WTC11 (cell line): ENCODE measurements at regions not wholly inside any gene's neighbourhood (a gene's known extent, or its start where the extent isn't known, plus 50 kb on each side); places are given as distances from the start of the nearest gene placed in this dataset.

ENCODE experiments used
- ATAC-seq: fragments of 200-7000 bp; cut with Tn5 transposase; 2 replicates; pipeline ENCODE4 v1.10.0; 2021; ENCODE audit warnings: mild to moderate bottlenecking, moderate library complexity
- CTCF ChIA-PET: fragments of 300-600 bp; sonication (Branson Sonifier 250); formaldehyde crosslinking; loops from one replicate; lab custom pipeline; 2021; ENCODE audit warnings: antibody characterized with exemption; lab: Charles Lee
- POLR2A ChIA-PET: fragments of 350-600 bp; sonication (Branson Sonifier 250); formaldehyde crosslinking; loops from one replicate; lab custom pipeline; 2021; ENCODE audit warnings: antibody characterized with exemption; lab: Charles Lee
- DNase-seq: peaks from one replicate; pipeline ENCODE4 v3.0.0; 2021; ENCODE audit warnings: low spot score
- H3K27ac Mint-ChIP-seq: 2 replicates; pipeline ENCODE4 v1.8.0; 2021; ENCODE audit warnings: mixed read lengths
- H3K27me3 Mint-ChIP-seq: 2 replicates; pipeline ENCODE4 v1.8.0; 2021; ENCODE audit warnings: low read depth, mild to moderate bottlenecking, moderate library complexity, mixed read lengths
- H3K36me3 Mint-ChIP-seq: 2 replicates; pipeline ENCODE4 v1.8.0; 2021; ENCODE audit warnings: mixed read lengths
- H3K4me1 Mint-ChIP-seq: 2 replicates; pipeline ENCODE4 v1.8.0; 2022; ENCODE audit warnings: mixed read lengths
- H3K4me3 Mint-ChIP-seq: 2 replicates; pipeline ENCODE4 v1.8.0; 2021; ENCODE audit warnings: mild to moderate bottlenecking, moderate library complexity, mixed read lengths
- H3K9me3 Mint-ChIP-seq: 2 replicates; pipeline ENCODE4 v1.8.0; 2021; ENCODE audit warnings: mixed read lengths
- CTCF ChIP-seq: fragments of 200-600 bp; IDR thresholded peaks from 2 replicates; pipeline ENCODE4 v1.8.0; 2022; ENCODE audit warnings: antibody characterized with exemption
- E2F1 ChIP-seq: sonication (generic); formaldehyde crosslinking; IDR thresholded peaks from 2 replicates; pipeline ENCODE4 v1.8.0; 2022; ENCODE audit warnings: mild to moderate bottlenecking, missing genetic modification reagents
- ESRRA ChIP-seq: sonication (generic); formaldehyde crosslinking; IDR thresholded peaks from 2 replicates; pipeline ENCODE4 v1.8.1; 2022; ENCODE audit warnings: mild to moderate bottlenecking, missing genetic modification reagents, borderline replicate concordance
- FOXK1 ChIP-seq: sonication (generic); formaldehyde crosslinking; IDR thresholded peaks from 2 replicates; pipeline ENCODE4 v1.8.0; 2022; ENCODE audit warnings: mild to moderate bottlenecking, moderate library complexity, missing genetic modification reagents
- HMGXB4 ChIP-seq: sonication (generic); formaldehyde crosslinking; IDR thresholded peaks from 2 replicates; pipeline ENCODE4 v1.8.1; 2023; ENCODE audit warnings: mild to moderate bottlenecking, moderate library complexity, missing genetic modification reagents
- MXD4 ChIP-seq: fragments of 250-450 bp; sonication (Bioruptor Pico); IDR thresholded peaks from 2 replicates; pipeline ENCODE4 v1.8.0; 2021; ENCODE audit warnings: mild to moderate bottlenecking, moderate library complexity, borderline replicate concordance
- NFATC4 ChIP-seq: fragments of 250-450 bp; sonication (Bioruptor Pico); IDR thresholded peaks from 2 replicates; pipeline ENCODE4 v1.9.0; 2021; ENCODE audit warnings: mild to moderate bottlenecking
- TCF7 ChIP-seq: sonication (generic); formaldehyde crosslinking; IDR thresholded peaks from 2 replicates; pipeline ENCODE4 v1.8.0; 2022; ENCODE audit warnings: mild to moderate bottlenecking, low read depth, missing genetic modification reagents, moderate library complexity
- TF ChIP-seq, protein P1 (sequence below): sonication (generic); formaldehyde crosslinking; IDR thresholded peaks from 2 replicates; pipeline ENCODE4 v1.8.0; 2023; ENCODE audit warnings: mild to moderate bottlenecking, missing genetic modification reagents
- TF ChIP-seq, protein P2 (sequence below): fragments of 250-450 bp; sonication (Bioruptor Pico); IDR thresholded peaks from 2 replicates; pipeline ENCODE4 v1.9.0; 2021; ENCODE audit warnings: mild to moderate bottlenecking
- TF ChIP-seq, protein P3 (sequence below): sonication (generic); formaldehyde crosslinking; IDR thresholded peaks from 2 replicates; pipeline ENCODE4 v1.8.0; 2023; ENCODE audit warnings: missing genetic modification reagents

GRCh38 chr16:54465063-54465462, 178.5 kb upstream of the IRX3 start:
- Mint-ChIP-seq H3K27ac (no peak overlapping the region), H3K4me3 (no peak overlapping the region), H3K27me3 (no peaks in the 10 kb centered on the region), H3K4me1 (peaks cover 23% of the 10 kb centered on the region), H3K36me3 (peaks cover 18% of the 10 kb centered on the region), H3K9me3 (peaks cover 30% of the 10 kb centered on the region)
- ATAC-seq (no peak), DNase-seq (no peak)
- POLR2A ChIA-PET = no interaction called here
- TF ChIP-seq, protein P1, sequence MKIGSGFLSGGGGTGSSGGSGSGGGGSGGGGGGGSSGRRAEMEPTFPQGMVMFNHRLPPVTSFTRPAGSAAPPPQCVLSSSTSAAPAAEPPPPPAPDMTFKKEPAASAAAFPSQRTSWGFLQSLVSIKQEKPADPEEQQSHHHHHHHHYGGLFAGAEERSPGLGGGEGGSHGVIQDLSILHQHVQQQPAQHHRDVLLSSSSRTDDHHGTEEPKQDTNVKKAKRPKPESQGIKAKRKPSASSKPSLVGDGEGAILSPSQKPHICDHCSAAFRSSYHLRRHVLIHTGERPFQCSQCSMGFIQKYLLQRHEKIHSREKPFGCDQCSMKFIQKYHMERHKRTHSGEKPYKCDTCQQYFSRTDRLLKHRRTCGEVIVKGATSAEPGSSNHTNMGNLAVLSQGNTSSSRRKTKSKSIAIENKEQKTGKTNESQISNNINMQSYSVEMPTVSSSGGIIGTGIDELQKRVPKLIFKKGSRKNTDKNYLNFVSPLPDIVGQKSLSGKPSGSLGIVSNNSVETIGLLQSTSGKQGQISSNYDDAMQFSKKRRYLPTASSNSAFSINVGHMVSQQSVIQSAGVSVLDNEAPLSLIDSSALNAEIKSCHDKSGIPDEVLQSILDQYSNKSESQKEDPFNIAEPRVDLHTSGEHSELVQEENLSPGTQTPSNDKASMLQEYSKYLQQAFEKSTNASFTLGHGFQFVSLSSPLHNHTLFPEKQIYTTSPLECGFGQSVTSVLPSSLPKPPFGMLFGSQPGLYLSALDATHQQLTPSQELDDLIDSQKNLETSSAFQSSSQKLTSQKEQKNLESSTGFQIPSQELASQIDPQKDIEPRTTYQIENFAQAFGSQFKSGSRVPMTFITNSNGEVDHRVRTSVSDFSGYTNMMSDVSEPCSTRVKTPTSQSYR (CRISPR knock-in tag) = no peak
- CTCF ChIA-PET = no interaction called here

GRCh38 chr16:54462771-54463170, 176.2 kb upstream of the IRX3 start:
- Mint-ChIP-seq H3K4me3 (no peak overlapping the region), H3K27me3 (no peaks in the 10 kb centered on the region)
- TF ChIP-seq CTCF = no peak
- TF ChIP-seq, protein P2, sequence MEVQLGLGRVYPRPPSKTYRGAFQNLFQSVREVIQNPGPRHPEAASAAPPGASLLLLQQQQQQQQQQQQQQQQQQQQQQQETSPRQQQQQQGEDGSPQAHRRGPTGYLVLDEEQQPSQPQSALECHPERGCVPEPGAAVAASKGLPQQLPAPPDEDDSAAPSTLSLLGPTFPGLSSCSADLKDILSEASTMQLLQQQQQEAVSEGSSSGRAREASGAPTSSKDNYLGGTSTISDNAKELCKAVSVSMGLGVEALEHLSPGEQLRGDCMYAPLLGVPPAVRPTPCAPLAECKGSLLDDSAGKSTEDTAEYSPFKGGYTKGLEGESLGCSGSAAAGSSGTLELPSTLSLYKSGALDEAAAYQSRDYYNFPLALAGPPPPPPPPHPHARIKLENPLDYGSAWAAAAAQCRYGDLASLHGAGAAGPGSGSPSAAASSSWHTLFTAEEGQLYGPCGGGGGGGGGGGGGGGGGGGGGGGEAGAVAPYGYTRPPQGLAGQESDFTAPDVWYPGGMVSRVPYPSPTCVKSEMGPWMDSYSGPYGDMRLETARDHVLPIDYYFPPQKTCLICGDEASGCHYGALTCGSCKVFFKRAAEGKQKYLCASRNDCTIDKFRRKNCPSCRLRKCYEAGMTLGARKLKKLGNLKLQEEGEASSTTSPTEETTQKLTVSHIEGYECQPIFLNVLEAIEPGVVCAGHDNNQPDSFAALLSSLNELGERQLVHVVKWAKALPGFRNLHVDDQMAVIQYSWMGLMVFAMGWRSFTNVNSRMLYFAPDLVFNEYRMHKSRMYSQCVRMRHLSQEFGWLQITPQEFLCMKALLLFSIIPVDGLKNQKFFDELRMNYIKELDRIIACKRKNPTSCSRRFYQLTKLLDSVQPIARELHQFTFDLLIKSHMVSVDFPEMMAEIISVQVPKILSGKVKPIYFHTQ (CRISPR knock-in tag) = no peak
- TF ChIP-seq, protein P3, sequence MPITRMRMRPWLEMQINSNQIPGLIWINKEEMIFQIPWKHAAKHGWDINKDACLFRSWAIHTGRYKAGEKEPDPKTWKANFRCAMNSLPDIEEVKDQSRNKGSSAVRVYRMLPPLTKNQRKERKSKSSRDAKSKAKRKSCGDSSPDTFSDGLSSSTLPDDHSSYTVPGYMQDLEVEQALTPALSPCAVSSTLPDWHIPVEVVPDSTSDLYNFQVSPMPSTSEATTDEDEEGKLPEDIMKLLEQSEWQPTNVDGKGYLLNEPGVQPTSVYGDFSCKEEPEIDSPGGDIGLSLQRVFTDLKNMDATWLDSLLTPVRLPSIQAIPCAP (CRISPR knock-in tag) = no peak
- no peak for TF ChIP-seq ESRRA (CRISPR knock-in tag)
- no peak for TF ChIP-seq NFATC4 (CRISPR knock-in tag)
- no peak for TF ChIP-seq HMGXB4 (CRISPR knock-in tag)
- TF ChIP-seq, all 79 proteins: peak for 0
- CTCF ChIA-PET = interaction anchor here (1.1 kb wide), 1 partner anchor 180 kb away, joined by 3 read pairs; no protein-coding TSS in a partner anchor
- peaks cover 18% of the 10 kb centered on the region for H3K36me3 Mint-ChIP-seq
- POLR2A ChIA-PET = no interaction called here
- no peak for ATAC-seq
- peaks cover 34% of the 10 kb centered on the region for H3K4me1 Mint-ChIP-seq
- peaks cover 30% of the 10 kb centered on the region for H3K9me3 Mint-ChIP-seq
- no peak overlapping the region for H3K27ac Mint-ChIP-seq
- DNase-seq = no peak

GRCh38 chr16:54462151-54462651, 175.6 kb upstream of the IRX3 start:
- no peak for TF ChIP-seq FOXK1 (CRISPR knock-in tag)
- TF ChIP-seq E2F1 (CRISPR knock-in tag) = no peak
- TF ChIP-seq MXD4 (CRISPR knock-in tag) = no peak
- TF ChIP-seq TCF7 (CRISPR knock-in tag) = no peak
- TF ChIP-seq, all 79 proteins: peak for 0
- Mint-ChIP-seq H3K4me1 (peaks cover 34% of the 10 kb centered on the region), H3K36me3 (peaks cover 18% of the 10 kb centered on the region), H3K4me3 (no peak overlapping the region), H3K27me3 (no peaks in the 10 kb centered on the region), H3K27ac (no peak overlapping the region), H3K9me3 (peaks cover 30% of the 10 kb centered on the region)
- no peak for ATAC-seq
- CTCF ChIA-PET = interaction anchor here (1.1 kb wide), 1 partner anchor 180 kb away, joined by 3 read pairs; no protein-coding TSS in a partner anchor
- no peak for DNase-seq
- POLR2A ChIA-PET = no interaction called here
